ENCODE measurements at regions not wholly inside any gene's neighbourhood (a gene's known extent, or its start where the extent isn't known, plus 50 kb on each side); places are given as distances from the start of the nearest gene placed in this dataset.

GRCh38 chr3:190722181-190722905 lies 140.2 kb downstream of the GMNC start:
- Histone ChIP-seq H3K9me3 (ENCODE audit: low read length) (no peaks in the 10 kb centered on the region), H3K27ac (ENCODE audit: low read depth, low read length, poor library complexity, severe bottlenecking) (no peak overlapping the region), H3K4me1 (ENCODE audit: insufficient read depth, low read length, poor library complexity, severe bottlenecking) (peaks cover 16% of the 10 kb centered on the region), H4K20me1 (ENCODE audit: insufficient read depth, low read length) (no peaks in the 10 kb centered on the region), H3K79me2 (ENCODE audit: insufficient read depth, low read depth, low read length) (no peaks in the 10 kb centered on the region), H3K36me3 (ENCODE audit: insufficient read depth, low read length) (no peaks in the 10 kb centered on the region), H3K4me3 (ENCODE audit: low read depth, low read length, poor library complexity, severe bottlenecking) (no peak overlapping the region), H3K9me2 (ENCODE audit: insufficient read depth, low read length) (no peaks in the 10 kb centered on the region), H2AFZ (ENCODE audit: low read length) (no peak overlapping the region), H3K4me2 (ENCODE audit: low read length) (no peak overlapping the region)
- no TSS peak for BruUV-seq (replicated peaks)
- CTCF ChIA-PET (ENCODE audit: unreplicated experiment), result no interaction called here
- POLR2A ChIA-PET, result interaction anchor here (0.6 to 1.4 kb wide), 2 partner anchors 12 kb away, joined by 4 to 5 read pairs; no protein-coding TSS in a partner anchor
- no peak for TF ChIP-seq EZH2phosphoT487 (IDR thresholded peaks at IDR 0.05; ENCODE audit: borderline replicate concordance, low read depth, low read length)
- no peak for TF ChIP-seq CTCF (conservative IDR thresholded peaks at IDR 0.05; ENCODE audit: low read length)
- no peak for DNase-seq (ENCODE audit: low spot score)
- intact Hi-C loops (cut with micrococcal nuclease; ENCODE audit: unreplicated experiment), result no loop called here

GRCh38 chr3:190721330-190721729 lies 141.2 kb downstream of the GMNC start:
- peak; percentile 73 for DNase-seq (ENCODE audit: low spot score)
- BruUV-seq (replicated peaks), result no TSS peak
- peak overlapping the region; percentile 27 for H3K27ac ChIP-seq (ENCODE audit: low read depth, low read length, poor library complexity, severe bottlenecking)
- no peaks in the 10 kb centered on the region for H4K20me1 ChIP-seq (ENCODE audit: insufficient read depth, low read length)
- no peak for TF ChIP-seq CTCF (conservative IDR thresholded peaks at IDR 0.05; ENCODE audit: low read length)
- no peak for TF ChIP-seq EZH2phosphoT487 (IDR thresholded peaks at IDR 0.05; ENCODE audit: borderline replicate concordance, low read depth, low read length)
- peaks cover 16% of the 10 kb centered on the region for H3K4me1 ChIP-seq (ENCODE audit: insufficient read depth, low read length, poor library complexity, severe bottlenecking)
- ChIA-PET POLR2A (interaction anchor here (0.8 to 1.4 kb wide), 4 partner anchors 8 to 16 kb away, joined by 3 to 5 read pairs (median 4); no protein-coding TSS in a partner anchor), CTCF (ENCODE audit: unreplicated experiment) (interaction anchor here (1.6 kb wide), 1 partner anchor 22 kb away, joined by 6 read pairs; no protein-coding TSS in a partner anchor)
- H3K9me2 ChIP-seq (ENCODE audit: insufficient read depth, low read length), result no peaks in the 10 kb centered on the region
- no peaks in the 10 kb centered on the region for H3K79me2 ChIP-seq (ENCODE audit: insufficient read depth, low read depth, low read length)
- peak overlapping the region; percentile 11; the same call in 1 of the 2 replicates for H3K4me2 ChIP-seq (ENCODE audit: low read length)
- H3K36me3 ChIP-seq (ENCODE audit: insufficient read depth, low read length), result no peaks in the 10 kb centered on the region
- intact Hi-C loops (cut with micrococcal nuclease; ENCODE audit: unreplicated experiment), result no loop called here
- H3K4me3 ChIP-seq (ENCODE audit: low read depth, low read length, poor library complexity, severe bottlenecking), result no peak overlapping the region
- no peak overlapping the region for H2AFZ ChIP-seq (ENCODE audit: low read length)
- no peaks in the 10 kb centered on the region for H3K9me3 ChIP-seq (ENCODE audit: low read length)

GRCh38 chr3:190718671-190719070 lies 143.8 kb downstream of the GMNC start:
- CTCF ChIA-PET (ENCODE audit: unreplicated experiment), result no interaction called here
- TF ChIP-seq EZH2phosphoT487 (IDR thresholded peaks at IDR 0.05; ENCODE audit: borderline replicate concordance, low read depth, low read length), result no peak
- TF ChIP-seq CTCF (conservative IDR thresholded peaks at IDR 0.05; ENCODE audit: low read length), result no peak
- intact Hi-C loops (cut with micrococcal nuclease; ENCODE audit: unreplicated experiment), result loop anchor here (5.0 kb wide), 1 partner anchor 334 kb away; no protein-coding TSS in a partner anchor
- Histone ChIP-seq H3K27ac (ENCODE audit: low read depth, low read length, poor library complexity, severe bottlenecking) (no peak overlapping the region), H4K20me1 (ENCODE audit: insufficient read depth, low read length) (no peaks in the 10 kb centered on the region), H3K9me3 (ENCODE audit: low read length) (no peaks in the 10 kb centered on the region), H3K36me3 (ENCODE audit: insufficient read depth, low read length) (no peaks in the 10 kb centered on the region), H3K4me1 (ENCODE audit: insufficient read depth, low read length, poor library complexity, severe bottlenecking) (peaks cover 16% of the 10 kb centered on the region), H3K79me2 (ENCODE audit: insufficient read depth, low read depth, low read length) (no peaks in the 10 kb centered on the region), H3K4me3 (ENCODE audit: low read depth, low read length, poor library complexity, severe bottlenecking) (no peak overlapping the region), H2AFZ (ENCODE audit: low read length) (no peak overlapping the region), H3K4me2 (ENCODE audit: low read length) (no peak overlapping the region), H3K9me2 (ENCODE audit: insufficient read depth, low read length) (no peaks in the 10 kb centered on the region)
- POLR2A ChIA-PET, result no interaction called here
- BruUV-seq (replicated peaks), result no TSS peak
- no peak for DNase-seq (ENCODE audit: low spot score)

Measured in OCI-LY7 (cell line).